HG03575 (cell line): ENCODE measurements at regions not wholly inside any gene's neighbourhood (a gene's known extent, or its start where the extent isn't known, plus 50 kb on each side); places are given as distances from the start of the nearest gene placed in this dataset.
"Not testable (repeated sequence)": the region's sequence is repeated elsewhere in the genome, so short reads cannot be mapped to it uniquely, and the experiment has no call there.

Source experiments
- ATAC-seq: cut with Tn5 transposase; IDR thresholded peaks from one replicate; pipeline ENCODE4 v1.9.1; 2021; ENCODE audit not compliant: unreplicated experiment, insufficient number of reproducible peaks, low FRiP score; ENCODE audit errors: extremely low read depth

- ATAC-seq, result no peak
These were observed 127.7 kb downstream of the S1PR1 start for GRCh38 chr1:101364370-101365120.

DNA sequence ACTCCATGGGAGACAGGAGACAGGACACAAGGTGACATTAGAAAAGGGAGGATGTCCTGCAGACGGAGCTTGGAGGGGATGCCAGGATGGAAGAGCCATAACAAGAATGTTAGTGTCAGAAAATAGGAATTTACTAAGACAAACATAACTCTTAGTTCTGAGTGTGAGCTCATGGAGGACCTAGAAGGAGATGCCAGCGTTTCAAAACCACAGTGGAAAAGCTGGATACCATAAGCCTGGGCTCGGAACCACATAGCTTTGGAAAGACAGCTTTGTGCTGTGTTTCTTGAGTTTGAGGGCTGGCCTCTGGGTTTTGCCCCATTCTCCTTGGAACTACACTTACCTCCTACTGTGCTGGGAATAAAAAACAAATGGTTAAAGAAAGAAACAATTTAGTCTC lies 128.4 kb downstream of the S1PR1 start:
- ATAC-seq, result no peak

GRCh38 chr1:101365878-101366277 lies 129.1 kb downstream of the S1PR1 start:
- ATAC-seq, result no peak

DNA sequence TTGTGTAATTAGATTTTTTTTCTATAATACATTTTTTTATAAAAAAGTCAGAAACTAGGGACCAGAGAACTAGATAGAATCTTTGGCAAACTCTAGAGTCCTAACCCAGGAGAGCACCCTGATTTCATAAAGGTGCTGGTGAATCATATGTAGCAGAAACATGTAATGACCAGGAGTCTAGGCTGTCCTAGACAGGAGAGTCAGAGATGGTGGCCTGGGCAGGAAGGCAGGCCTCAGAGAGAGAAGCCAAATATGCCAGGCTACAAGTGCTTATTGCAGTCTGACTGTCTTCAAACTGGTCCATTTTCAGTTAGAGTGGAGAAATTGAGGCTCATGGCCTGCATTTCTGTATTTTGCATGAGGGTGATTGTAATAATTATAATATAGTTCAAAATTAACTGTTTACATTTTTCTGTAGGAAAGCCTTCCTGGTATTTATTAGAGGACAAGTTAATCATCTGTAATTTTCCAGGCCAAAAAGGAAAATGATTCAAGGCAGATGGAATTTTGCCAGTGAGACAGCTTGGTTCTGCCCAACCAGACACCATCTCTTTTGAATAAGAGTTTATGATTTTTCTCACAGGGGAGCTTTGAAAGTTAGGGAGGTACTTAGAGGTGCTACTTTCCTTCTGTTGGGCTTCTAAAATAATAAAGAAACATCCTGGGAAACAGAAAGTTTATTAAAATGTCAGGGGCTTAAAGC lies 129.8 kb downstream of the S1PR1 start:
- ATAC-seq, result no peak

- no peak for ATAC-seq
These were observed 130.8 kb downstream of the S1PR1 start for GRCh38 chr1:101367630-101368029.

DNA sequence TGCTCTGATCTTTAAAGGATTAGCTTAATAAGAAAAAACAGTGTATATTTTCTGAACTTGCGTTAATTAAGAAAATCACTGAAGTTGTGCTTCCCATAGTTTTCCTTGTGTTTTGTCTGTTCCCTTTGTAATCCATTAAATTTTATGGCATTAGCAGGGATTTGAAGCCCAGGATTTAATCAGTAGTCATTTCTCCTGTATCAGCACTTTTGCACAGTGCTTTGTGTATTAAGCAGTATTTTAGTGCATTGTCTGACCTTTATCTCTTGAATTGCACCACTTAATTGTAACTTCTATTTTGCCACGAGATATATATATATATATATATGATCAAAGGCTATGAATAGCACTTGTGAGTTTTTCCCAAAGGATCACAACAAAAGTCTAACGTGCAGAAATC lies 133.7 kb downstream of the S1PR1 start:
- ATAC-seq, result no peak

DNA sequence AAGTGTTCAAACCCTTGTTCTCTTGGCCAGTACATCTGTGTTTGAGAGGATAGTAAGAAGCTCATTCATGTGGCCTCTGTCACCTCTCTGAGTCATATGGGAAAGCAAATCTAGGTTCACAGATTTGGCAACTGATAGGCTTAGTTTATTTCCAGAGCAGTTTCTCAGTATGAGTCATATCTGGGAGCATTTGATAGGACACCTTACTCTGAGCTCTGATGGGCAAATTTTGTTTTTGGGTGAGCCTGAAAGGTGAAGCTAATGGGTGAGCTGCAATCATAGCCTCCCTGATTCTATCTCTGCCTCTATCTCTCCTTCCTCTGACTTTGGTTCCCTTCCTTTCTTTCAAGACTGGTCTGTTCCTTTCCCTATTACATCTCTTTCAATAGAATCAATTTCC lies 134.4 kb downstream of the S1PR1 start:
- peak; percentile 96 for ATAC-seq

DNA sequence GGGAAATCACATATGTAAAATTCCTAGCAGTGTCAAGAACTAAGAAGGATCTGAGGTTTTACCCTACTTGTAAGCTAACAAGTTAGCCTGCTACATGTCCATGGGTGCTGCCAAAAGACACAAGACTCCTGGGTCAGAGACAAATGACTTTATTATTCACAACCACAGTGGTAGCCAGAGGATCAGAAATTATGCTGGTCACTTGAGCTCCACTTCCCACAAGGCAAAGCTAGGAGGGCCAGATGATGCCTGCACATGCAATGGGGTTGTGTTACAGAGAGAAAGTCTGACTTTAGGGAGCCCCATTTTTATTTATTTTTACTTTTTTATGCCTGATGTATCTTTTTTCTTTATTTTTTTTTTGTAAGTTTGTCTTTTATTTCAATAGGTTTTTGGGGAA lies 136.8 kb downstream of the S1PR1 start:
- no peak for ATAC-seq

DNA sequence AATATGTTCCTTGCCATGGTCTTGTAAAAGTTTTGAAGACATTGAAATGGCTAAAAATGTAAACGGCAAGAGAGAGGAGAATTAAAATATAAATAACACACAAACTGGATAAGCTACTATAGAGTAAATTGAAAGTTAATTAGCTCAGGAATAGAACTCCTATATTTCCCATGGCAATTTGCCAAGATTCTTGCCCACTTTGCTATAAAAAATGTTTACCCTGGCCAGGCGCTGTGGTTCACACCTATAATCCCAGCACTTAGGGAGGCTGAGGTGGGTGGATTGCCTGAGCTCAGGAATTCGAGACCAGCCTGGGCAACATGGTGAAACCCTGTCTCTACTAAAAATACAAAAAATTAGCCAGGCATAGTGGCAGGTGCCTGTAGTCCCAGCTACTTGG lies 138.6 kb downstream of the S1PR1 start:
- not testable (repeated sequence) for ATAC-seq

DNA sequence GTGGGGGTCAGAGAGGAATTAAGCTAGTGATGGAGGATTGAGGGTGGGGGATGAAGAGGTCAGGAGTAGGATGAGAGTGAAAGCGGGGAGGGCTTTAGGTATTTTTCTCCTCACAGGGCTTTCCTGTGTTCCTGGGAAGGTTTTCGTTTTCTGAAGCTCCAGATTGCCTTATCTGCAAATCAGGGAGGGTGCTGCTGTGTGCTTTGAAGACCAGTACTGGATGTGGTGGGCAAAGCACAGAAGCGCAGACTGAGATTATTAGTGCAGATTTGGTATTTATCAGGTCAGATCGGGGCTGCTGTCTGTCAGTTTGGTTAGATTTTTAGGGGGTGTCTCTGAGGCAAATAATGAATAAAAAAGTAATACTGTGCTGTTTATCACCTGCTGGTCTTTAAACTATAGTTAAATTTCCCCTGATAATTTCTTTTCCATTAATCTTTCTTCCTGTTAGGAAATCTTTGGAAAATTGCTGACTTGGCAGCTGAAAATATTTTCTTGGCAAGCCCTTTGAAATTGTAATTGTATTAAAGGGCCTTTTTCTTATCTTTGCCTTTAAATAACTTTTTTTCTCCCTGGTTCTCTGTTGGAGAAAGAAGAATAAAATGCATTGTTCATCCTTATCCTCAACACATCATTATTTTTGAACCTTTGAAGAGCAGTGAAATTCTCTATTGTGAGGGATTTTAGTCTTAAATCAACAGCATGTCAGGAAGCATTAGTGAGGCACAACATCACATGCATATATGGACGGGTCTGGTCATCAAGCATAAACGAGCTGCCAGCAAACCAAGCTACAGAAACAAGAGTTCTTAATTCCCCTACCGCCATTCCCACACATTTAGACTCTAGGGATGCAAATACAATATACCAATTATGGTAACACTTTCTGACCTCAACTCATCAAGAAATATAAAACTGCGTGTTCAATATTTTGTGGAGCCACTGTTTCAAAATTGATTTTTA lies 139.6 kb downstream of the S1PR1 start:
- ATAC-seq, result no peak

GRCh38 chr1:101377084-101377835 lies 140.4 kb downstream of the S1PR1 start:
- ATAC-seq, result no peak

DNA sequence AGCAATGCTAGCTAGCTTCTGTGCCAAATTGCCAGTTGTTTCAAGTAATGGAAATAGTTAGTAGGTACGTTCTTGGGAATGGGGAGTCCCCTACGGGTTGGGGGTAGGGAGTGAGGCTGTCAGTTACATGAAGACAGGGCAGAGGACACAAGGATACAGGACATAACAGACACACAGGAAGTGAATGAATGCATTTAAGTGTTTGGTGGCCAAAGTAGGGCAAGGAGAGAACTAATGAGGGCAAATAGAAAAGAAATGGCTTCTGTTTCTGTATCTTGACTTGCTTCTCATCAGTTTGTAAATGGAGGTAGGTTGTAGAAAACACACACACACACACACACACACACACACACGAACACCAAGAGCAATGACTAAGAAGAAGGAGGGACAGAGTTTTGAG lies 142.2 kb downstream of the S1PR1 start:
- ATAC-seq, result no peak

- peak; percentile 69 for ATAC-seq
These were observed 143.1 kb downstream of the S1PR1 start for GRCh38 chr1:101379950-101380349.

GRCh38 chr1:101382135-101382534 lies 145.3 kb downstream of the S1PR1 start:
- ATAC-seq, result no peak

- peak; percentile 87 for ATAC-seq
These were observed 152.2 kb downstream of the S1PR1 start for GRCh38 chr1:101388904-101389546.

GRCh38 chr1:101389547-101389929 lies 152.7 kb downstream of the S1PR1 start:
- no peak for ATAC-seq

DNA sequence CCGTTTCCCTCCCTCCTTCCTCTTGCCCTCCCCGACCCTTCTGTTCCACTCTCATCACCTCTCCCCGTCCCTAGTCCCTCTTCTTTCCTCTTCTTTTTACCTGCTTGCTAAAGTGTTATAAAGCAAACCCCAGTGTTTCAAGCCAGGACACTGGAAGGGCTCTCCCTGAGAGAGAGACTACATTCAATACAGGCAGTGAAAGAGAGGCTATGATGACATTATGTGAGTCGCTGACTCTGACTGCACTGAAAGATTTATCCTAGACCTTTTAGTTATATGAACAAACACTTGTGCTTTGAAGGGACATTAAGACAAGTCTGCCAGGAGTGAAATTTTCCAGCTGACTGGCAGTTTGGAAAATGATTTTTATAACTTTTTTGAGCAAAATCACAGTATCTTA lies 155.7 kb downstream of the S1PR1 start:
- no peak for ATAC-seq

DNA sequence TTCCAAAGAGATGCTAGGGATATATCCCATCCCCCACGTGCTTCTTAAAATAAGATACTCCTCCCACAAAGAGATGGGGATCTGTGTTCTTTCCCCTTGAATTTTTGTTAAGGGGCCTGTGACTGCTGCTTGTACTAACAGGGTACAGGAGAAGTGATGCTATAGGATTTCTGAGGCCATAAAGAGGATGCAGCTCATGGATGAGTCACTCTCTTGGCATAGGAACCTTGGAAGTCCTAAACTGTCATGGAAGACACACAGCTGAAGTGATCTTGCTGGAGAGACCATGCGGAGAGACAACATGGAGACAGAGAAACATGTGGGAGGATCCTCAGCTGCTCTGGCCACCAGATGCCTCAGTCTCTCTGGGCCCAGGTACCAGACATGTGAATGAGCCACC lies 157.2 kb downstream of the S1PR1 start:
- no peak for ATAC-seq
